T-helper 2 cell (primary cell): ENCODE measurements at regions not wholly inside any gene's neighbourhood (a gene's known extent, or its start where the extent isn't known, plus 50 kb on each side); places are given as distances from the start of the nearest gene placed in this dataset.

Experiments used
- DNase-seq, 5 experiments: peaks; one replicate each; pipeline versions ENCODE4 v3.0.0 to v3.0.0-alpha.2; 2012 to 2022

DNA sequence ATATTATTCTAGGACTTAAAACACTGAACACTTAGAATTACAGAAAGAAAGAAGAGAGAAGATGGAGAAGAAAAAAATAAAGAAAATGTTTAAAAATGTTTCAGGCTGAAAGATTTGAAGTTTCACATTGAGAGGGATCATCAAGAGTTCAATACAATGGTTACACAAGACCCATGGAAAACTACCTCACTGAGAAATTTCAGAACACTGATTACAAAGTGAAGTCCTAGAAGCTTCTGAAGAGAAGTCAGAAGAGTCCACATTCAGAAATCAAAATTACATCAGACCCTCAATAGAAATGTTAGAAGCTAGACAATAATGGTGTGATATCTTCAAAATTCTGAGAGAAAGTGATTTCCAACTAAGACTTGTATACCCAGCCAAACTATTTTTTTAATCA is 196.1 kb downstream of the MACC1 start:
- no peak for DNase-seq

DNA sequence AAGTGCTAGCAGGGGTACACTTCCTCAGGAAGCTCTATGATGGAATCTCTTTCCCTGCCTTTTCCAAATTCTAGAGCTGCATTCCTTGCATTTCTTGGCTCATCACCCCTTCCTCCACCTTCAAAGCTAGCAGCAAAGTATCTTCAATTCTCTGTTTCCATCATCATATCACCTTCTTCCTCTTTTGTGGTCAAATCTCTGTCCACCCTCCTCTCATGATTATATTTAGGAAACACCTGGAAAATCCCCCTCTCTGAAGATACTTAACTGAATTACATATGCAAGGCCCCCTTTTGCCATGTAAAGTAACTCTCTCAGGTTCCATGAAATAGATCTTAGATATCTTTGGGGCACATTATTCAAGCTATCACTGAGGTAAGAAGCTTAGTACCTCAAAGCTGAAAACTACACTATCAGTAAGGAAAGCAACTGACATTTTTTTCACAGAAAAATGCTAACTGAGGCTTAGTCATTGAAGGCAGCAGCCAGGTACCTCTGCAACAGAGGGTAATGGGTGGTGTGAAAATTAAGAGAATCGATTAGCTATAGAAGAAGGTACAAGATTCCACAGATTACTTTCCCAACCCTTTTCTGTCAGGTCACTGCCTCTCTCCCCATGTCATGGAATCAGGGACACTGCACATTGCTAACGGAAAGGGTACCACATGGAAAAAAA is 197.3 kb downstream of the MACC1 start:
- DNase-seq, result no peak

DNA sequence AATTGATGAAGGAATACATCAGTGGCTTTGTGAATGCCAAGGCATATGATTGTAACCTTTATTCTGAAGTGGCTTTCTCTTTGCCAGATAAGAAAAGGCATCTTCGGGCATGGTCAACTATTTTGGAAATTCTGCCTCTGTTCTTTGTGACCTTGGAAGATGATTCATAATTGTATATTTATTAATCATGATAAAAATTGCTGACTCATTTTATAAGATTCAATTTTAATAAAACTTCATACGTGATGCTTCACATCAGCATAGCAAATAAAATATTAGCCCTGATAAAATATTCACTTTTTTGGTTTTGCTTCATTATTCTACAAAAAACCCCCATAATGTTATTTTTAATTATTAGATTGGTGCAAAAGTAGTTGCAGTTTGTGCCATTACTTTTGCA is 200.5 kb downstream of the MACC1 start:
- no peak for DNase-seq

DNA sequence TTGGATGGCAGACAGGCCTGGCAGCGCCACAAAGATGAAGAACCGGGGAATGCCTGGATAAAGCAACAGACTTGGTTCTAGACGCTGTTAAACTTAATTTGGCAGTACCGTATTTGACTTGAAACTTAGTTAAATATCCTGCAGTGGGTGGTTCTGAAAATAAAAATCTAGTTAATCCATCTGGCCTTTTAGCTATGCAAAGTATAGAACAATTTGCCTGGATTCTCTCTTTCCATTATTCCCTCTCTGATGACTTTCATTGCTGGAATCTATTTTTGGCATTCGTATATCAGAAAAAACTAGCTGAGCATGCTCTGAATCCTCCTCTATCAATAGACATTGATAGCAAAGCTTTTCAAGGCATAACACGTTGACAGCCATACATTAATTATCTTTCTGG is 203.6 kb downstream of the MACC1 start:
- DNase-seq, result no peak

DNA sequence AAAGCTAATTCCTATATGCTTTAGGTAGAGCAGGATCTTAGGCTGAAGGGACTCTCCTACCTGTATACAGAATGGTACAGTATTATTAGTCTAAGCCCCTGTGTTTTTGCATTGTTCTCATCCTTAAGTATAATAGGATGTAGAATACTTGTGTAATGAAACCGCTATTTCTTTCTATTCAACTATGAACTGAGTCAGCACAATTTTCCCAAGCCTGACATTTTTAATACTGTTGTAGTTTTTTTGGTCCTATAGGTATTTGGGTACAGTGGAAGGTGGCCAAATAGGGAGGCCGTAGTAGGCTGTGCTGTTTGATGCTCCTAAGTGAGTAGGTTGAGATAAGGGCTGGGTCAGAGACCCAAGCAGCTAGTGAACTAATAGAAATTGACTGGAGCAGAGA is 205.1 kb downstream of the MACC1 start:
- DNase-seq, result no peak

GRCh38 chr7:20010877-20011276 is 206.3 kb downstream of the MACC1 start:
- no peak for DNase-seq

- DNase-seq, result no peak
Observed at GRCh38 chr7:20007510-20007909, 209.7 kb downstream of the MACC1 start.

GRCh38 chr7:20005081-20005480 is 212.1 kb downstream of the MACC1 start:
- DNase-seq, result no peak

- DNase-seq, result no peak
Observed at GRCh38 chr7:19999681-20000080, 217.5 kb downstream of the MACC1 start.

- no peak for DNase-seq
Observed at GRCh38 chr7:19991936-19992335, 218.5 kb upstream of the TMEM196 start.

DNA sequence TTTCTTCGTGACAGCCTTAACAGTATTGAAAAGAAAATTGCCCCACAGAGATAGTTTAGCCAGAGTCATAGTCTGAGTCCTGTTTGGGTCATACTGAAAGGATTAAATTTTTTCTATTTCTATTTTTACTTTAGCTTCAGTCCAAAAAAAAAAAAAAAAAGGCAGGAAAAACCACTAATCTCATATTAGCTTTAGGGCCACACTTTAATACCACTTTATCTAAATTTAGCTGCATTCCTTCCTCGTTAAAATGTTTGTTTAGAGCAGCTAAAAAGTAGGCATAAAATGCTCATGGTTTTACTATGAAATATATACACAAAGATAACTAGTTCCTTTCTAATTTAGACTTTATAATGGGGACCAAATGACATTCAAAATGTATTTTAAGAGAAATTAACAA is 216.5 kb upstream of the TMEM196 start:
- no peak for DNase-seq

DNA sequence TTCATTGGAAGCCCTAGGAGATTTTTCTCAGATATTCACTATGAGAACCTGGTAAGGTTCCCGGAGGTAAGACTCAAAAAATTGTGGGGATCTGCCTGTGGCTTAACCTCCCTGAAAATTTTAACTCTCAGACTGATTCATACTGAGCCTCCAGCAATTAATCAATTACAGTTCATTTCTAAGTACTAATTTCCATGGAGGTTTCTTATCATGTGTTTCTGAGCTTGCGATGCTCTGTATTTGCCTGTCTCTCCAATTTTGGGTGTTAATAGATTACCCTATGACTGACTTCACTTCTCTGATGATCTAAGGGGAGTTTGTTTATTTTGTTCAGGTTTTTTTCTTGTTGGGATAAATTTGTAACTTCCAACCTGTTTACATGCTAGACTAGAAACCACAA is 215.4 kb upstream of the TMEM196 start:
- DNase-seq, result no peak

DNA sequence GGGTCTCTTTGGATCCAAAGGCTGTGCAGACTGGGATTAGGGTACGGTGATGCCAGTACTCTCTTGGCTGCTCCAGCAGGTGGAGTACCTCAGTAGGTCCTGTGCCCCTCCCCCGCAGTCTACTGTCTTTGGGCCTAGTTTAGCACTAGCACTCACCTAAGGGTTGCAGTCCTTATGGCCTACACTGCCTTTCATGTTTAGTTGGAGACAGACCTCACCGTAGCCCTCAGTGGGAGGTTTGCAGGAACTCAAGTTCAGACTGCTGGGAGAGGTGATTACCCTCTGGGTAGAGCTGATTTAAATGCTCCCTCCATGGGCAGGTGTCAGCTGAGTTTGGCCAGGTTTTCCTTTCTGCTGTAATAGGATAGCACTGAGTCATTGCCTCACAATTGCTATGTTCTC is 210.8 kb upstream of the TMEM196 start:
- no peak for DNase-seq

GRCh38 chr7:19982841-19983835 is 209.7 kb upstream of the TMEM196 start:
- DNase-seq, result no peak

DNA sequence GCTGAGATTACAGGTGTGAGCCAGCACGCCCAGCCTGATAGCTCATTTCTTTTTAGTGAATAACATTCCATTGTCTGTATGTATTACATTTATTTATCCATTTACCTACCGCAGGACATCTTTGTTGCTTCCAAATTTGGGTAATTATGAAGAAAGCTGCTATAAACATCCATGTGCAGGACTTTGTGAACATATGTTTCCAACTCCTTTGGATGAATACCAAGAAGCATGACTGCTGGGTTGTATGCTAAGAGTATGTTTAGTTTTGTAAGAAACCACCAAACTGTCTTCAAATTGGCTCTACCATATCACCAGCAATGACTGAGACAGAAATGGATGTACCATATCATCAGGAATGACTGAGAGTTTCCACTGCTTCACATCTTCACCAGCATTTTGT is 200.2 kb upstream of the TMEM196 start:
- DNase-seq, result no peak

- DNase-seq, result no peak
Observed at GRCh38 chr7:19972876-19973275, 199.5 kb upstream of the TMEM196 start.

DNA sequence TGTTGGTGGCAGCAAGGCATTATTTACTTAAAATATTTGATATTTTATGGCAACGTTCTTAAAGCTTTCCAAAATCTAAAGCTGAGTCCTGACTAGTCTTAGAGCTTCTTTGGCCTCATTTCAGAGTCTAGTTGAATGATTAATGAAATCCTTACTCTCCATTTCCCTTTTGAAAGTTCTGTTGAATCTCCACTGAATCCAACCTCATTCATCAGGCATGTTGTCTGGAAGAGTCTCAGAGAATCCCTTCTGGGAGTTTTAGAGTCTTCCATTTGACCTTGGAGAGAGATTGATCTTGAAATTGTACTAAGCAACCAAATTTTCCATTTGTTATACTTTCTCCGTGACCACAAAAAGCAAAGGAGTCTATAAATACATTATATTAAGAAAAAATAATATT is 198.5 kb upstream of the TMEM196 start:
- no peak for DNase-seq

DNA sequence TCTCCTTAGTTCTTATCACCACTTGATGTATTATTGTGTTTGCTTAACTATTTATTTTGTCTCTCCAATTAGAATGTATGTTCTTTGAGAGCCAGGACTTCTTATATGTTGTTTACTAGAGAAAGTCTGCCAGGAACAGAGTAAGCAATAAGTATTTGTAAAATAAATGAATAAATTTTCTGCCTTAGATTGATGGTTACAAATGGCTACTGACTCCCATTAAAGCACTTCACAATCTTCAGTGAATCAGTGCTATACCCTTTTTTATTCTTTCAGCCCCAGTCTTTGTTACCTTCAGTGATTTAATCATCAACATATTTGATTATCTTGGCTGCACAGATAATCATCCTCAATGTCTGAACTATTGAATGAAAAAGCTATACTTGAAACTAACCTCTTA is 197.1 kb upstream of the TMEM196 start:
- DNase-seq, result no peak

GRCh38 chr7:19969859-19970493 is 196.6 kb upstream of the TMEM196 start:
- DNase-seq, result no peak

DNA sequence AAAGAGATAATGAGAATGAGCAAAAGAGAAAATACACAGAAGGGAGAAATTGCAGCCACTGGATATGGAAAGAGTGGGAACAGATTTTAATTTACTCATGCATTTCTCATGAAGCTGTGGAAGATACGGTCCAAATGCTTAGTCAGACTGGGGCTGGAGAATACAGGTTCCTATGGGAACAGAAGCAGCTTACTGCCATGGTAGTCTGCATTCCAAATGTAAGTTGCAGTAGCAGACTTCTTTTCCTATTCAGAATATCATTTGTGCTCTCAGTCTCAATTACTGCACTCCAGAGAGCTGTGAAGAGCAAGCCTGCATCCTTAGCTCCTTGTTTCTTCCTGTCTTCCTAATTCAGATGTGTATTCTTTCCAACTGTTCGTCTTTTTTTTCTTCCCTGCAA is 190.8 kb upstream of the TMEM196 start:
- DNase-seq, result no peak

- no peak for DNase-seq
Observed at GRCh38 chr7:19963695-19964094, 190.3 kb upstream of the TMEM196 start.

DNA sequence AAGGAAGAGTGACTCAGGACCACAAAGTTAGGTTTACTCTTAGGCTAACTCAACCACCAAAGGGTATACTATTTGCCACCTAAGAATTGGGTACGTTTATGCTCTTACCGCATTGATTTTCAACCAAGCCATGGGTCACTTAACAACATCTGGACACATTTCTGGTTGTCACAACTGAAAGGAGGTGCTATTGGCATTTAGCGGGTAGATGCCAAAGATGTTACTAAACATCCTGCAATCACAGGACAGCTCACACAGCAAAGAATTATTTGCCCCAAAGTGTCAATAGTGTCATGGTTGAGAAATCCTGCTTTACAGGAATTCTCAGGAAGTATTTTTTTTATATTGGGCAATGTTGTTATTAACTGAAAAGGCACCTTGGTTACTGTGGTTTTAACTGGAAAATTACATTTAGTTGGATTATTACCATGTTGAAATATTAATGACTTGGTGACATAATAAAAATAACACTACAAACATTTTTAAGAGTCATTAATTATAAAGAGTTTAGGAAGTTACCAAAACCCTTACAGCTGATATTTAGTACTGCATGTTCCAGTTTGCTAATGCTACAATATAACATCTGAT is 185.0 kb upstream of the TMEM196 start:
- no peak for DNase-seq

DNA sequence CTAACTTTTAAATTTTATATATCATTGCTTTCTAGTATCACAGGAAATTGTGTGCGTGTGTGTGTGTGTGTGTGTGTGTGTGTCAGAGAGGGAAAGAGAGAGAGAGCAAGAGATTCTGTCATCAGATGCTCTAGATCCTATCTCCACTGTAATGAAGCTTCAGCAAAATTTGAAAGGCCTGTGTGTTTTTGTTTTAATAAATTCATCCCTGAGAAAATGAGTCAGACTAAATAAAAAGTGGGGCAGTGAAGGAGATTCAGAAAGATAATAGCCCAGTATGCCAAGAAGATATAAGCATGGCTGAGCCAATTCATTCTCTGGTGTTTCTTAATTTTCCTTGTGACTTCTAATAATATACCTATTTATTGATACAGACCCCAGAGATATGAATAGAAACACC is 184.2 kb upstream of the TMEM196 start:
- no peak for DNase-seq
